ENCODE measurements at regions not wholly inside any gene's neighbourhood (a gene's known extent, or its start where the extent isn't known, plus 50 kb on each side); places are given as distances from the start of the nearest gene placed in this dataset.

GRCh38 chr3:144127700-144128099 lies 156.1 kb downstream of the DIPK2A start:
- H3K4me3 ChIP-seq (ENCODE audit: low read depth, low read length) = no peak overlapping the region
- CTCF ChIA-PET = no interaction called here
- DNase-seq (ENCODE audit: low read depth, low spot score) = no peak
- TF ChIP-seq CTCF (IDR thresholded peaks at IDR 0.05; ENCODE audit: insufficient read depth, low read length, missing control alignments) = no peak
- POLR2A ChIA-PET = no interaction called here

- ChIA-PET POLR2A (no interaction called here), CTCF (no interaction called here)
- no peak overlapping the region for H3K4me3 ChIP-seq (ENCODE audit: low read depth, low read length)
- no peak for TF ChIP-seq CTCF (IDR thresholded peaks at IDR 0.05; ENCODE audit: insufficient read depth, low read length, missing control alignments)
- DNase-seq (ENCODE audit: low read depth, low spot score) = no peak
Measured at GRCh38 chr3:144128108-144128892, 156.7 kb downstream of the DIPK2A start.

GRCh38 chr3:144129536-144130214 lies 158.1 kb downstream of the DIPK2A start:
- CTCF ChIA-PET = interaction anchor here (1.4 kb wide), 1 partner anchor 155 kb away, joined by 3 read pairs; no protein-coding TSS in a partner anchor
- no peak overlapping the region for H3K4me3 ChIP-seq (ENCODE audit: low read depth, low read length)
- DNase-seq (ENCODE audit: low read depth, low spot score) = no peak
- no peak for TF ChIP-seq CTCF (IDR thresholded peaks at IDR 0.05; ENCODE audit: insufficient read depth, low read length, missing control alignments)
- POLR2A ChIA-PET = no interaction called here

GRCh38 chr3:144141074-144141473 lies 169.5 kb downstream of the DIPK2A start:
- H3K4me3 ChIP-seq (ENCODE audit: low read depth, low read length) = no peak overlapping the region
- ChIA-PET CTCF (no interaction called here), POLR2A (no interaction called here)
- no peak for DNase-seq (ENCODE audit: low read depth, low spot score)
- TF ChIP-seq CTCF (IDR thresholded peaks at IDR 0.05; ENCODE audit: insufficient read depth, low read length, missing control alignments) = no peak

- no peak for DNase-seq (ENCODE audit: low read depth, low spot score)
Measured at GRCh38 chr3:144141496-144141895, 169.9 kb downstream of the DIPK2A start.

More at GRCh38 chr3:144141496-144141895, 169.9 kb downstream of the DIPK2A start:
- CTCF ChIA-PET = no interaction called here
- POLR2A ChIA-PET = no interaction called here
- TF ChIP-seq CTCF (IDR thresholded peaks at IDR 0.05; ENCODE audit: insufficient read depth, low read length, missing control alignments) = no peak
- H3K4me3 ChIP-seq (ENCODE audit: low read depth, low read length) = no peak overlapping the region

All from AG04449 (cell line).